Smooth muscle cell (in vitro differentiated cells): ENCODE measurements at regions not wholly inside any gene's neighbourhood (a gene's known extent, or its start where the extent isn't known, plus 50 kb on each side); places are given as distances from the start of the nearest gene placed in this dataset.

Experiments used
- DNase-seq: peaks from one replicate; lab custom pipeline; 2025; ENCODE audit not compliant: unreplicated experiment; lab: John Stamatoyannopoulos, UW
- H2AFZ ChIP-seq: fragments of 200-600 bp; sonication (generic); 2 replicates; pipeline ENCODE4 v1.6.0; 2016; ENCODE audit warnings: antibody characterized with exemption, low read depth, mild to moderate bottlenecking
- H3F3A ChIP-seq: fragments of 200-600 bp; sonication (generic); 2 replicates; pipeline ENCODE4 v1.6.0; 2017; ENCODE audit warnings: antibody characterized with exemption, low read depth
- H3K27ac ChIP-seq: fragments of 200-600 bp; sonication (generic); 2 replicates; pipeline ENCODE4 v1.5.1; 2016; ENCODE audit warnings: low read depth, mild to moderate bottlenecking
- H3K27me3 ChIP-seq: fragments of 200-600 bp; sonication (generic); 2 replicates; pipeline ENCODE4 v1.6.1; 2016; ENCODE audit warnings: low read depth, mild to moderate bottlenecking
- H3K36me3 ChIP-seq: fragments of 200-600 bp; sonication (generic); 2 replicates; pipeline ENCODE4 v1.5.1; 2016; ENCODE audit warnings: low read depth
- H3K4me1 ChIP-seq: fragments of 200-600 bp; sonication (generic); 2 replicates; pipeline ENCODE4 v1.5.1; 2016; ENCODE audit warnings: low read depth
- H3K4me2 ChIP-seq: fragments of 200-600 bp; sonication (generic); 2 replicates; pipeline ENCODE4 v1.6.0; 2016; ENCODE audit warnings: mild to moderate bottlenecking
- H3K4me3 ChIP-seq: fragments of 200-600 bp; sonication (generic); 2 replicates; pipeline ENCODE4 v1.5.1; 2016; ENCODE audit warnings: mild to moderate bottlenecking
- H3K79me2 ChIP-seq: fragments of 200-600 bp; sonication (generic); 2 replicates; pipeline ENCODE4 v1.6.0; 2016; ENCODE audit warnings: low read depth, mild to moderate bottlenecking
- H3K9ac ChIP-seq: fragments of 200-600 bp; sonication (generic); 2 replicates; pipeline ENCODE4 v1.6.0; 2016; ENCODE audit warnings: low read depth
- H3K9me3 ChIP-seq: fragments of 200-600 bp; sonication (generic); replicated peaks from 2 replicates; pipeline ENCODE4 v1.5.1; 2016; ENCODE audit warnings: low read depth
- H4K20me1 ChIP-seq: fragments of 200-600 bp; sonication (generic); 2 replicates; pipeline ENCODE4 v1.6.0; 2016; ENCODE audit warnings: low read depth
- CTCF ChIP-seq: fragments of 200-600 bp; sonication (generic); IDR thresholded peaks from 2 replicates; pipeline ENCODE4 v1.5.1; 2017; ENCODE audit warnings: borderline replicate concordance, mild to moderate bottlenecking, antibody characterized with exemption; ENCODE audit not compliant: insufficient read depth, poor library complexity, severe bottlenecking
- WGBS: methylation state at CpG from one replicate; pipeline ENCODE4 v1.1.7; 2016; ENCODE audit warnings: low lambda C conversion rate; 5-methylcytosine and 5-hydroxymethylcytosine counted together

- no peak overlapping the region for H3K27ac ChIP-seq
- DNase-seq = no peak
- no peaks in the 10 kb centered on the region for H4K20me1 ChIP-seq
- H3F3A ChIP-seq = no peaks in the 10 kb centered on the region
- WGBS = 82% methylated on average over 3 of the region's 3 CpGs
- H3K9ac ChIP-seq = no peak overlapping the region
- H3K4me3 ChIP-seq = no peak overlapping the region
- H3K36me3 ChIP-seq = no peaks in the 10 kb centered on the region
- H3K4me2 ChIP-seq = no peak overlapping the region
- H2AFZ ChIP-seq = no peak overlapping the region
- no peaks in the 10 kb centered on the region for H3K9me3 ChIP-seq
- H3K79me2 ChIP-seq = no peaks in the 10 kb centered on the region
- peaks cover 11% of the 10 kb centered on the region for H3K4me1 ChIP-seq
- no peaks in the 10 kb centered on the region for H3K27me3 ChIP-seq
- peak; percentile 18 for TF ChIP-seq CTCF
These were observed 127.7 kb upstream of the RAD23B start for GRCh38 chr9:107155244-107155817.

- no peak overlapping the region for H3K27ac ChIP-seq
- H3K4me1 ChIP-seq = peaks cover 11% of the 10 kb centered on the region
- no peaks in the 10 kb centered on the region for H4K20me1 ChIP-seq
- no peaks in the 10 kb centered on the region for H3F3A ChIP-seq
- no peak for DNase-seq
- no peaks in the 10 kb centered on the region for H3K79me2 ChIP-seq
- H2AFZ ChIP-seq = no peak overlapping the region
- H3K36me3 ChIP-seq = no peaks in the 10 kb centered on the region
- no peak overlapping the region for H3K4me2 ChIP-seq
- H3K9me3 ChIP-seq = no peaks in the 10 kb centered on the region
- no peaks in the 10 kb centered on the region for H3K27me3 ChIP-seq
- TF ChIP-seq CTCF = peak; percentile 34
- no peak overlapping the region for H3K4me3 ChIP-seq
- 7% methylated on average over 2 of the region's 2 CpGs for WGBS
- no peak overlapping the region for H3K9ac ChIP-seq
These were observed 124.8 kb upstream of the RAD23B start for GRCh38 chr9:107158321-107158720.

GRCh38 chr9:107161338-107161737, 121.7 kb upstream of the RAD23B start:
- Histone ChIP-seq H3K9ac (no peak overlapping the region), H2AFZ (no peak overlapping the region), H3K27ac (no peak overlapping the region), H3K79me2 (no peaks in the 10 kb centered on the region), H3K4me2 (no peak overlapping the region), H4K20me1 (no peaks in the 10 kb centered on the region), H3K4me3 (no peak overlapping the region), H3K36me3 (no peaks in the 10 kb centered on the region), H3F3A (no peaks in the 10 kb centered on the region), H3K4me1 (no peaks in the 10 kb centered on the region), H3K9me3 (no peaks in the 10 kb centered on the region), H3K27me3 (no peaks in the 10 kb centered on the region)
- DNase-seq = no peak
- TF ChIP-seq CTCF = no peak
- 88% methylated on average over 2 of the region's 2 CpGs for WGBS

- 97% methylated on average over 1 of the region's 1 CpG for WGBS
- Histone ChIP-seq H3K36me3 (no peaks in the 10 kb centered on the region), H3K9ac (no peak overlapping the region), H3K4me2 (no peak overlapping the region), H3K4me3 (no peak overlapping the region), H3K79me2 (no peaks in the 10 kb centered on the region), H3K9me3 (no peaks in the 10 kb centered on the region), H4K20me1 (no peaks in the 10 kb centered on the region), H3K27me3 (no peaks in the 10 kb centered on the region), H3F3A (no peaks in the 10 kb centered on the region), H2AFZ (no peak overlapping the region), H3K4me1 (no peaks in the 10 kb centered on the region), H3K27ac (no peak overlapping the region)
- no peak for TF ChIP-seq CTCF
- no peak for DNase-seq
These were observed 119.7 kb upstream of the RAD23B start for GRCh38 chr9:107163370-107163769.
